GM12874 (cell line): ENCODE measurements at regions not wholly inside any gene's neighbourhood (a gene's known extent, or its start where the extent isn't known, plus 50 kb on each side); places are given as distances from the start of the nearest gene placed in this dataset.

ENCODE experiments used
- CTCF ChIP-seq: IDR thresholded peaks from 2 replicates; pipeline ENCODE4 v1.5.1; 2011; ENCODE audit warnings: low read depth, mild to moderate bottlenecking, control low read depth, low read length, moderate library complexity; ENCODE audit not compliant: insufficient read depth

- TF ChIP-seq CTCF: no peak
These were observed 480.3 kb downstream of the NSUN3 start for GRCh38 chr3:94543161-94543560.

- TF ChIP-seq CTCF: no peak
These were observed 481.4 kb downstream of the NSUN3 start for GRCh38 chr3:94544131-94544789.

- TF ChIP-seq CTCF: no peak
These were observed 485.9 kb downstream of the NSUN3 start for GRCh38 chr3:94548581-94549316.

- TF ChIP-seq CTCF: no peak
These were observed 498.2 kb downstream of the NSUN3 start for GRCh38 chr3:94561094-94561493.

GRCh38 chr3:94564247-94564646 lies 501.4 kb downstream of the NSUN3 start:
- no peak for TF ChIP-seq CTCF

GRCh38 chr3:94568041-94568440 lies 505.2 kb downstream of the NSUN3 start:
- no peak for TF ChIP-seq CTCF

- TF ChIP-seq CTCF: no peak
These were observed 510.5 kb downstream of the NSUN3 start for GRCh38 chr3:94573337-94573736.
